ENCODE measurements at regions not wholly inside any gene's neighbourhood (a gene's known extent, or its start where the extent isn't known, plus 50 kb on each side); places are given as distances from the start of the nearest gene placed in this dataset.
A peak's percentile ranks its signal among the peaks of the same experiment; 100 is the strongest.

DNA sequence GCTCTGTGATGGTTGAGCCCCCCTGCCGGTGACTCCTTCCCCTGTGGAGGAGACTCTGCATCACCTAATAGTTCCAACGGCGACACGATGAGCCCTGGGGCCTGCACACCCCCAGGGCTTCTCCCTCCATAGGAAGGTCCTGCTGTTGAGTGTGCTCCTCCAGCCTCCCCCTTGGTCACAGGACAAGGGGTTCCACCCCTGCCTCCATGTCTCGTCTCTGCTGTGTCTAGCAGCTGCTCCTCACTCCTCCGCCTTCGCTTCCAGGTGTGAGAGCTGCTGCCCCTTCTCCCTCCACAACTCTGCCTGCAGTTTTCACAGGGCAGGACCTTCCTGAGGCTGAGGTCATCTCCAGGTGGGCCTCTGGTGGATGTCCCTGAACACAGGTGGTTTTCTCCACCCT, 1416.1 kb downstream of the TBC1D22A start:
- H3K4me3 ChIP-seq (ENCODE audit: low read depth, low read length), result no peak overlapping the region
- no peak for DNase-seq (ENCODE audit: low read depth)
- TF ChIP-seq MYC (IDR thresholded peaks at IDR 0.05; ENCODE audit: low read depth, low read length), result no peak
- no peak for TF ChIP-seq POLR2A (IDR thresholded peaks at IDR 0.05; ENCODE audit: extremely low read depth, insufficient read length)
- TF ChIP-seq, protein P1, sequence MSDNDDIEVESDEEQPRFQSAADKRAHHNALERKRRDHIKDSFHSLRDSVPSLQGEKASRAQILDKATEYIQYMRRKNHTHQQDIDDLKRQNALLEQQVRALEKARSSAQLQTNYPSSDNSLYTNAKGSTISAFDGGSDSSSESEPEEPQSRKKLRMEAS (IDR thresholded peaks at IDR 0.05; ENCODE audit: low read depth, low read length), result no peak

DNA sequence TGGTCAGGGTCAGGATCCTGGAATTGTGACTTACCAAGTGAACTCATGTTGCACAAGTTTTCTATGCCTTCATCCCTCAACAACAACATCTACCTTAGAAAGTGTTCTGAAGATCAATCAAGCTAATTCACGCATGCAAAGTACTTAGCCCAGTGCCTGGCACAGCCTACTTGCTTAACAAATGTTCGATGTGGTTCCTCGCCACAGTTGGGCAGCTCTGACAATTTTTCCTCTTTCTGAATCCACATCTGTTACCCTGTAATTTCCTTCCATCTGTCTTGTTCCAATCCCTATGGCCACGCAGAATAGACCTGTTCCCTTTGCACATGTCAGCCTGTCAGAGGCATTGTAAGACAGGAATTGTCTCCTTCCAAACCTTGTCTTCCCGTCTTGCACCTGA, 1415.2 kb downstream of the TBC1D22A start:
- DNase-seq (ENCODE audit: low read depth), result no peak
- H3K4me3 ChIP-seq (ENCODE audit: low read depth, low read length), result no peak overlapping the region
- TF ChIP-seq, protein P2, sequence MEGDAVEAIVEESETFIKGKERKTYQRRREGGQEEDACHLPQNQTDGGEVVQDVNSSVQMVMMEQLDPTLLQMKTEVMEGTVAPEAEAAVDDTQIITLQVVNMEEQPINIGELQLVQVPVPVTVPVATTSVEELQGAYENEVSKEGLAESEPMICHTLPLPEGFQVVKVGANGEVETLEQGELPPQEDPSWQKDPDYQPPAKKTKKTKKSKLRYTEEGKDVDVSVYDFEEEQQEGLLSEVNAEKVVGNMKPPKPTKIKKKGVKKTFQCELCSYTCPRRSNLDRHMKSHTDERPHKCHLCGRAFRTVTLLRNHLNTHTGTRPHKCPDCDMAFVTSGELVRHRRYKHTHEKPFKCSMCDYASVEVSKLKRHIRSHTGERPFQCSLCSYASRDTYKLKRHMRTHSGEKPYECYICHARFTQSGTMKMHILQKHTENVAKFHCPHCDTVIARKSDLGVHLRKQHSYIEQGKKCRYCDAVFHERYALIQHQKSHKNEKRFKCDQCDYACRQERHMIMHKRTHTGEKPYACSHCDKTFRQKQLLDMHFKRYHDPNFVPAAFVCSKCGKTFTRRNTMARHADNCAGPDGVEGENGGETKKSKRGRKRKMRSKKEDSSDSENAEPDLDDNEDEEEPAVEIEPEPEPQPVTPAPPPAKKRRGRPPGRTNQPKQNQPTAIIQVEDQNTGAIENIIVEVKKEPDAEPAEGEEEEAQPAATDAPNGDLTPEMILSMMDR (IDR thresholded peaks at IDR 0.05; ENCODE audit: low read depth, low read length), result no peak
- no peak for TF ChIP-seq POLR2A (IDR thresholded peaks at IDR 0.05; ENCODE audit: extremely low read depth, insufficient read length)

DNA sequence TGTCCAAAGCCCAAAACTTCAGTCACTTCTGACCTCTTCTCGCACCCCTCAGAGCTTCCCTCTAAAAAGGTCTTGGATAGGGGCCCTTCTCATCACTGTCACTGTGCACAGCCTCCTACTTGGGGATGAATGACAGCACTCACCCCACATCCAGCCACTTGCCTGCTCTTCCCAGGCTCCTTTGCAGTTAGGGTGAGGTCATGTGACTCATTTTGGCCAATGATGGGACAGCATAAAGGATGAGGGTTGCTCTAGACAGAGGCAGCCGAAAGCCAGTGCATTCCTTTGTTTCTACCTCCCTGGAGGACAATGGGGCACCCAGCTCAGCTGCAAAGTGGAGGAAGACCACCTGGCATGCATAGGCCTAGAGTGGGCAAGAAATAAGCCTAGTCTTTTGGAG, 1413.3 kb downstream of the TBC1D22A start:
- TF ChIP-seq, protein P2 (IDR thresholded peaks at IDR 0.05; ENCODE audit: low read depth, low read length), result no peak
- no peak for TF ChIP-seq POLR2A (IDR thresholded peaks at IDR 0.05; ENCODE audit: extremely low read depth, insufficient read length)
- DNase-seq (ENCODE audit: low read depth), result no peak
- H3K4me3 ChIP-seq (ENCODE audit: low read depth, low read length), result no peak overlapping the region

DNA sequence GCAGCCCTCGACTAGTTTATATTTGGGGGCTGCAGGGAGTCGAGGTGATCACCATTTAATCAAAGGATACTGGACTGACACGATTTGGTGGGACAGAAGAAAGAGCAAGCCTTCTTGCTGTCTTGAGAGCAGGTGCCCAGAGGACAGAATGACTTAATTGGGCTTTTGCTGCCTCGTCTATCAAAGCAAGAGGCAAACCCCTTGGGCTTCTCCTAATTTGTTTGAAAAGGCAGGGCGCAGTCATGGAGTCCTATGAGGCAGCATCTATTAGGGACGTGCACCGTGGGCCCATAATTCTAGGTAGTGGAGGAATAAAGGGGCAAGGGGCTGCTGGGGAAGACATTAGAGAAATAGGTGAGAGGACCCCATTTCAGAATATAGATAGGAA, 1411.3 kb downstream of the TBC1D22A start:
- TF ChIP-seq, protein P1 (IDR thresholded peaks at IDR 0.05; ENCODE audit: low read depth, low read length), result no peak
- no peak for TF ChIP-seq MYC (IDR thresholded peaks at IDR 0.05; ENCODE audit: low read depth, low read length)
- TF ChIP-seq, protein P2 (IDR thresholded peaks at IDR 0.05; ENCODE audit: low read depth, low read length), result no peak
- TF ChIP-seq POLR2A (IDR thresholded peaks at IDR 0.05; ENCODE audit: extremely low read depth, insufficient read length), result no peak
- no peak for DNase-seq (ENCODE audit: low read depth)
- no peak overlapping the region for H3K4me3 ChIP-seq (ENCODE audit: low read depth, low read length)

DNA sequence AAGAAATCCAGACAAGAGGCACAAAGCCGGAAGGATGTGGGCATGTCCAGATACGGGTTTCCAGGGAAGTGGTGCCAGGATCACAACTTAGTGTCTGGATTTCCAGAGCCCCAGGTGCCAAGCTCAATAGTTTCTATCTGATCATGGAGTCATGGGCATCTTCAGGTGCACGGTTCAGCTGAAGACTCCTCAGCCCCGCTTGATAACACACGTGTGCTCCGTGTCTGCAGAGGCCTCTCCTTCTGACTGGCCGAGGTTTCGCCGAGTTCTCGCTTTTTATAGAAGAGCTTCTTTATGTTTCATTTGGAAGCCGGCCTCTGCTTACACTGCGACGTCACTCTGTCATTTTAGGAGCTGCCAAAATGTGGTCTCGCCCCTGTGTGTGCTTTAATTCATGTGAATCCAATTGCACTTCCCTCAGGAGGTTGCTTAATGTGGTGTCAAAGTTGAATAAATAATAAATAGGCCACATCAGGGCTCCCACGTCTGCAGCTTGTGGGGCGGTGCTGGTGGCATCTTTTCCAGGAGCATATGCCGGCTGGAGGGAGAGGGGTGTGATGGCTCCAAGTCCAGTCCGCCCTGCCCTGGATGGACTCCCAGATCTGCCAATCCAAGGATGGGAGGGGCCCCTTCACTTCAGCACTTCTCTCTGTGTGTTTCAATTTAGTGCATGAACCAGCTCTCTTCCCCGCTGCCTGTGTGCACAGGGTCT, 1410.8 kb downstream of the TBC1D22A start:
- no peak for DNase-seq (ENCODE audit: low read depth)
- TF ChIP-seq MYC (IDR thresholded peaks at IDR 0.05; ENCODE audit: low read depth, low read length), result no peak
- TF ChIP-seq, protein P1 (IDR thresholded peaks at IDR 0.05; ENCODE audit: low read depth, low read length), result no peak
- TF ChIP-seq, protein P2 (IDR thresholded peaks at IDR 0.05; ENCODE audit: low read depth, low read length), result no peak
- no peak for TF ChIP-seq POLR2A (IDR thresholded peaks at IDR 0.05; ENCODE audit: extremely low read depth, insufficient read length)
- H3K4me3 ChIP-seq (ENCODE audit: low read depth, low read length), result no peak overlapping the region

DNA sequence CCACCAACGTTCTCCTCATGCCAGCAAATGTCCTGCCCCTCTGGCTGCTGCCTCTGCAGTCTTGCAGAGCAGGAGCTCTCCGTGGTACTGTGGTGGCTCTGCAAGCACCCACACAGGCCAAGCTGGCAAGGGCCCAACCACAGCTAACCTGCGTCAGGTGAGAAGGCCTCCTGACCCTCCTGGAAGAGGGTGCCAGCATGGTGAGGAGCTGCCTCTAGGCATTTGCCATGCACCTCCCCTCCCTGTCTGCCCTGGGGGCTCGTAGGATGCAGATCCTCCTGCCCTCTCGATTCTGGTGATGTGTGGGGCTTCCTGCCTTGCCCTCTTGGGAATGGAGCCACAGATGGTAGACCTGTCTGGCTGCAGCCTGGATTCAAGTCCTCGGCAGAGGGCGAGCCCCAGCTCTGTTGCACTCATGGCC, 1408.8 kb downstream of the TBC1D22A start:
- H3K4me3 ChIP-seq (ENCODE audit: low read depth, low read length), result no peak overlapping the region
- TF ChIP-seq POLR2A (IDR thresholded peaks at IDR 0.05; ENCODE audit: extremely low read depth, insufficient read length), result no peak
- no peak for TF ChIP-seq MYC (IDR thresholded peaks at IDR 0.05; ENCODE audit: low read depth, low read length)
- TF ChIP-seq, protein P2 (IDR thresholded peaks at IDR 0.05; ENCODE audit: low read depth, low read length), result no peak
- TF ChIP-seq, protein P1 (IDR thresholded peaks at IDR 0.05; ENCODE audit: low read depth, low read length), result no peak
- peak; percentile 6 for DNase-seq (ENCODE audit: low read depth)

Data from NB4 (cell line).